ENCODE measurements at regions not wholly inside any gene's neighbourhood (a gene's known extent, or its start where the extent isn't known, plus 50 kb on each side); places are given as distances from the start of the nearest gene placed in this dataset.
A peak's percentile ranks its signal among the peaks of the same experiment; 100 is the strongest.

DNA sequence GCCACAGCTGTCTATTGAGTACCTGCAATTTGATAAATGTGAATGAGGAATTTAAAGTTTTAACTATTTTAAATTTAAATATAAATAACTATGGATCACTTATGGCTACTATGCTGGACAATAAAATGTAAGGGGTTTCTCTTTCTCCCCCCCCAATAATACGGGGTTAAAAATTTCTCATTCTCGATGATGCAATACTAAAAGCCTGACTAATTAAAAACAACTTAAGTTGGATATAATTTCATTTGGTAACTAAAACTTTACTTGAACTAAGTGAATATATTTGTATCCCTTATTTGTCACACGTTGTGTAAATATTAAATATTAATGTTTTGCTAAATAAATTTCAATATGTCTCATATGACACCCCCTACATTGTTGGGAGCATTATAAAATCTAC, 297.3 kb downstream of the GRB14 start:
- ATAC-seq (no peak), DNase-seq (ENCODE audit: low spot score) (no peak)
- intact Hi-C loops (cut with DNase I): no loop called here

DNA sequence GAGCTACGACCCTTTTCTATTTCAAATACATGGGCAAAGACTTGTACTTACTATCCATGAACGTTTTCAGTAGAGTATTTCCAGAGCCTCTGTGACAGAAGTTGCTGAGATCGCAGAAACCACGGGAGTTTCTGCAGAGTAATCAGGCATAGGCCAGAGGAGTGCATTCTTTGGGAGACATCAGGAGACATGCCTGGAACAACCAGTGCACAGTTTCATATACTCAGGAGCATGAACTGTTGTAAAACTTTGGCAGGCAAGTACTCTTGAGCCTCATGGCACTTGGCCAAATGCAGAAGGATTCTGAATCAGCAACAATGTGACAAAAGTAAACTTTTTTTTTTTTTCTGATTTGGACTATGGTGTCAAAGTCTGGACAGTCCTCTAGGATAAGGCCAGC, 307.1 kb downstream of the GRB14 start:
- intact Hi-C loops (cut with DNase I): no loop called here
- DNase-seq (ENCODE audit: low spot score) (no peak), ATAC-seq (peak; percentile 42)

DNA sequence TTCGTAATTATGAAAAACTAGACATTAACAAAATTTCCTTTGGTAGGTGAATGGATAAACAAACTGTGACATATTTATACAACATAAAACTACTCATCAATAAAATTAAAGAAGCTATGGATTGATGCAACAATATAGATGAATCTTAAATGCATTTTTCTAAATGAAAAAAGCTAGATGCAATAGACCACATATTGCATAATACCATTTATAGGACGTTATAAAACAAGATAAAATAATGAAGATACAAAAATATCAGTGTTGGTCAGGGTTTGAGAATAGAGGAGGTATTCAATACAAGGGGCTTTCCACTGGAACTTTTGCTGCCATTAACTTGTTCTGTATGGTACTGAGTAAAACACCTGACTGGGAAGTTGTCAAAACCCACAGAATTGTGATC, 314.4 kb downstream of the GRB14 start:
- intact Hi-C loops (cut with DNase I): no loop called here
- no peak for ATAC-seq

DNA sequence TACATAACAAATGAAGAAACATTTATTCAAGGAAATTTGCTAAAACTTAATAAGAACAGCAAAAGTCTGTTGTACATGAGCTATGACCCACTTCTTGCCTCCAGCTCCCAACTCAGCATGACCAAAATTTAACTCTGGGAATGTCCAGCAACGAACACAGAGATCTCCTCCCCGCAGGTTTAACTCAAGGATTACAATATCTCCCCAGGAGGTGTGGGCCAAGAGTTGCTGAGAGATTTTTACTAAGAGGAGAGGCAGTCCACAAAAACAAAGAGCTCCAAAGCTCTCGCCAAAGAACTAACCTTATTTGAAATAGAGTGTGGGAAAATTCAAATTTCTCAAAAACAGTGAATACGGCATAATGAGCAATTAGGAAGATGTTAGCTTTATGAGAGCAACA, 318.5 kb downstream of the GRB14 start:
- intact Hi-C loops (cut with DNase I): no loop called here
- ATAC-seq (no peak), DNase-seq (ENCODE audit: low spot score) (no peak)

More for the DNA sequence above, 314.4 kb downstream of the GRB14 start:
- DNase-seq (ENCODE audit: low spot score): no peak

DNA sequence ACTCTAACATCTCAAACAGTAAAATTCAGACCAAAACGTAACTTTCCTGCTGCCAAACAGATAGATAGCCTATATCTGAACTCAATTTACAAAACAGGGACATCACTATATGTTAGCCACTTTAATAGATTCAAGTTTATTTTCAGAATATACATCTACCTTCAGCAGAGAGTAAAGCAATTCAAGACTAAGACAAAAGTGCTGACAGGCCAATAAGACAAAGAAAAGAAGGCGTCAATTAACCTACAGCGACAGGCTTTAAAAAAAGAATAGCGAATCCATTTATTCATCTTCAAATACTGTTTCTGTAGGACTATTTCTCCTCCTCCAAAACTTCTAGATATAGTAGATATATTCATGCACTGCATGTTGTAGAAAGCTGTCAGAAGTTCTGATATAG, 333.0 kb downstream of the GRB14 start:
- ATAC-seq (no peak), DNase-seq (ENCODE audit: low spot score) (no peak)
- intact Hi-C loops (cut with DNase I): no loop called here

DNA sequence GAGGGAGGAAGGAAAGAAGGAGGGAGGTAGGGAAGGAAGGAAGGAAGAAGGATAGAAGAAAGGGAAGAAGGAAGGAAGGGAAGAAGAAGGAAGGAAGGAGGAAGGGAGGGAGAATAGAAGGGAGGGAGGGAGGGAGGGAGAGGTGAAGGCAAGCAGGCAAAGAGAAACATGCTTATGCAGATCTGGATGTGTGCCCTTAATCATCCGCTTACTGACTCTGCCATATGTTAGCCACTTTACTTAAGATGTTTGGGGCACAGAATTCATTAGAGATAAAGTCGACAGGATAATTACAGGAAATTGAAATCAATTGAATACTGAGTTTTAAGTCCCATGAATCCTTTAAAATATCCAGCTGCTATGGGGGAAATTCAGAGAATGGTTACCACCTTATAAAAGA, 334.2 kb downstream of the GRB14 start:
- intact Hi-C loops (cut with DNase I): no loop called here
- no peak for ATAC-seq

DNA sequence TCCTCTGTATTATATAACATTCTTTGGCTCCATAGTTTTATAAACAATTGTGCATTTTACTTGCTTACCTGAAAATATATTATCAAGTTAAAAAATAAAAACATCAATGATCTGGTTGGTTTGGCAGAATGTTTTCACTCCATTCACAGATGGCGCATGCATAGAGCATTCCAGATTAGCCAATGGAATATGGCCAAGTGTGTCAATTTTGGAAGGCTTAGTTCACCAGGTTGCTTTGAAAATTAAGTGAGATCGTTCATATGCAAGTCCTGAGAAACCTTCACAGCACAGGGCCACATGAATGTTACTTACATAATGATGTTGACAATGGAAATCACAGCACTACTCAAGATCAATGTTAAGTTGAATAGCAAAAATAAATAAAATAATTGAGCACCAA, 335.7 kb downstream of the GRB14 start:
- ATAC-seq: no peak
- intact Hi-C loops (cut with DNase I): no loop called here
- DNase-seq (ENCODE audit: low spot score): no peak

More for the DNA sequence above, 334.2 kb downstream of the GRB14 start:
- no peak for DNase-seq (ENCODE audit: low spot score)

DNA sequence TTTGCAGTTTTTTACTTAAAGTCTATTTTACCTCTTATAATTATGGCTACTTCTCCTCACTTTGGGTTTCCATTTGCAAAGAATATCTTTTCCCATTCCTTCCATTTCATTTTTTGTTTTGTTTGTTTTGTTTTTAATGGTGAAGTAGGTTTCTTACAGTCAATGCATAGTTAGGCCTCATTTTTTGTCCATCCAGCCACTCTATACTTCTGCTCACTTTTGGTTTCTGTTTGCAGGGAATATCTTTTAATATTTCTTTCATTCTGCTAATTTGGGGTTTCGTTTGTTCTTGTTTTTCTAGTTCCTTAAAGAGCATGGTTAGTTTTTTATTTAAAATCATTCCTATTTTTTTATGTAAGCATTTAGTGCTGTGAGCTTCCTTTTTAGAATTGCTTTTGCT, 339.4 kb downstream of the GRB14 start:
- no peak for ATAC-seq
- intact Hi-C loops (cut with DNase I): no loop called here
- DNase-seq (ENCODE audit: low spot score): no peak

DNA sequence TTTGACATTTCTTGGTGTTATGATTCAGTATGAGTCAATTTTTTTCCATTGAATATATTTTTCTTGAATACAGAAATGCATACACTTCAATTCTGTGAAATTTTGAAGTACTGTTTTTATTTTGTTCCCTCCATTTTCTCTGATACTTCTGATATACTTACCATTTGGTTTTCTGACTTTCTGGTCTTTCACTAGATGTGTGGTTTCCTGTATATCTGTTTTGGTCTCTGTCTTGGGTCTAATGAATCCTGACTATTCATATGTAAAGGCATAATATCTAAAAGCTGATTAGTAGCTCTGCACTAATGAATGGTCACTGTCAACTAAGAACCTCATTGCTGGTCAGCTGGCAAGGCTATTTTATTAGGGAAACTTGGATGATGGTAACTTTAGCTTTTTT, 345.6 kb downstream of the GRB14 start:
- ATAC-seq (no peak), DNase-seq (ENCODE audit: low spot score) (no peak)
- intact Hi-C loops (cut with DNase I): no loop called here

DNA sequence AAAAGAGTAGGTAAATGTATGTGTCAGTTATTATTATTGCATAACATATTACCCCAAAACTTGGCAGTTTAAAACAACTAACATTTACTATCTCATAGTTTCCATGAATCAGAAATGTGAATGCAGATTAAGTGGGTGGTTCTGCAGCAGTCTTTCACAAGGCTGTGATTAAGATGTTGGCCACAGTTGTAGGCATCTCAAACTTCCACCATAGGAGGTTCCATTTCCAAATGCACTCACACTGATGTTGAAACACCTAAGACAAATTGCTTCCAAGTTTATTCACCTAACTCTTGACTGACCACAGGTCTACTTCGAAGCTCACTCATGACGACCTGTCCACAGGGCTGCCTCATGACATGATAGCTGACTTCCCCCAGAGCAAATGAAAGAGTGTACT, 360.8 kb downstream of the GRB14 start:
- DNase-seq (ENCODE audit: low spot score): no peak

DNA sequence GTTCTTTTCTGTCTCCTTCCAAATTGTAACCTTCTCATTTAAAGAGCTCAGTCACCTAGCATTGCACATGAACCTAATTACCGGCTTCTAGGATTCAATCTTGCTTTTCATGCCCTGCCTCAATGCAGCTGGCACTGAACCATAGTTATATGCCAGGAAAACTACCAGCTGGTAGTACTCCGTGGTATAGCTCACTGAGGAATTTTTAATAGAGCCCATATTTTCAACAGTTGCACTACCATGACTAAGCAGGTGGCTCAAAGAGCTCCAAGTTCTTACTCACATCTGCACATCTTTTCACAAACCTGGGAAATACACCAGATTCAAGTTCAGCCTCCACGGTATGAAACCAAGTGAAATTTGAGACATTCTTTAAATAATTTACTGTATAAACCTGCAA, 363.5 kb downstream of the GRB14 start:
- ATAC-seq: no peak
- intact Hi-C loops (cut with DNase I): no loop called here
- DNase-seq (ENCODE audit: low spot score): no peak

More for the DNA sequence above, 360.8 kb downstream of the GRB14 start:
- no peak for ATAC-seq
- intact Hi-C loops (cut with DNase I): no loop called here

DNA sequence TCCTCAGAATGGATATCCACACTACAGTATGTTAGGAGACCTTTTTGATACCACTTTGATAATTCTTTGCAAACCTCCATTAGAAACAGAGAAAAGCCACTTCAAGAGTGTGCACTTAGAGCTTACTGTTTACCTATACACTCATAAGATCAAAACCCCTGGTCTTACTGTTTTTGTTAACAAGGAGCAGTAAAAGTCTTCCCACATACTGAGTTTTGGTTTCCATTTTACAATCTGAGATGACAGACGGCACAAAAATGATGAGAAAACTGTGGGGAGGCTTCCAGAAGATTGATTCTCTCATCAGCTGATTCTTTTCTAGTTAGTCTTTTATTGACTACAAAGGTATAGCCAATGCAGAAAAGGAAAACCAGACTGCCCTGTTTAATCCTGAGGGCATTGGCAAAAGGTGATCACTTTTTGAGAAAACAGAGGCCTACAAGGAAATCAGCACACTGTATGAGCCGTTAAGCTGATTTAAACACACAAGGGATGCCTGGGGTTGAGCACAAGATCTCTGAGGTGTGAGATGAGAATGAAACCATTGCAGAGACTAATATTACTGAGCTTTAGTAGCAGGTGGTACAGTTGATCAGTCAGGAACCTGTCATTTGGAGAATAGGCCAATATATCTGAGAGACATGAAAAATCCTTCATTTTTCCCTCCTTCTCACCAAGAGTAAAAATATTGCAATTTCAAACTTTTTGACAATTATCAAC, 368.6 kb downstream of the GRB14 start:
- intact Hi-C loops (cut with DNase I): no loop called here
- ATAC-seq (no peak), DNase-seq (ENCODE audit: low spot score) (no peak)

DNA sequence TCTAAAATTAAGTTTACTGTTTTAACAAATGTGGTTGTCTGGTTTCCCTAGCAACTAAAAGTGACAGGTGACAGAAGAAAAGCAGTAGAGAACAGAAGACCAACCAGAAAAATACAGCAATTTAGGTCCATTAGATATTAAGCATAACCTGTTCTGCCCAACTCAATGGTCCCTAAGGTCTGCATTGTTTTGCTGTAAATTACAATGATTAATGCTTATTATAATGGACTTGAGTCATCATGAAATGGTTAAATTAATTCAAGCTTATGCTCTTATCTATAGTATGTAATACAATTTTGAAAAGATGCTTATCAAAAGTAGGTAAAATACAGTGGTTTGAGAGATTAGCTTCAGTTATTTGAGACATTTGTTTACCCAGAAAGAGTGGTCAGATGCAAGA, 378.0 kb downstream of the GRB14 start:
- no peak for ATAC-seq
- intact Hi-C loops (cut with DNase I): no loop called here

DNA sequence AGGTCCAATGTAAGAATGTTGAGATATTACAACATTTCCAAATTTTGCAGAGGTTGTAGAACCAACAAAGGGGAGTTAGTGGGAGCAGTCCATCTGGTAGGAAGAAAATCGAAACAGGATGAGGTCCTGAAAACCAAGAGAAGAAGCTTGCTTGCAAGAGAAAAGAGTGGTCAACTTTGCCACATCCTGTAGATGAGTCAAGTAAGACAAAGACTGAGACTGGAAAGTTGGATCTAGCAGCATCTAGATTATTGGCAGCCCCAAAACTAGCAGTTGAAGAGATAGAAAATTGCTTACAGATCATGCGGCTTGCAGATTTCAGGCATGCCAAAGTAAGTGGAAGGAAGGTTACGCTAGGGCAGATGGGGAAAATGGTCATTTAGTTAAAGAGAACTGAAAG, 378.9 kb downstream of the GRB14 start:
- no peak for DNase-seq (ENCODE audit: low spot score)
- intact Hi-C loops (cut with DNase I): no loop called here
- no peak for ATAC-seq

More for the DNA sequence above, 378.0 kb downstream of the GRB14 start:
- no peak for DNase-seq (ENCODE audit: low spot score)

DNA sequence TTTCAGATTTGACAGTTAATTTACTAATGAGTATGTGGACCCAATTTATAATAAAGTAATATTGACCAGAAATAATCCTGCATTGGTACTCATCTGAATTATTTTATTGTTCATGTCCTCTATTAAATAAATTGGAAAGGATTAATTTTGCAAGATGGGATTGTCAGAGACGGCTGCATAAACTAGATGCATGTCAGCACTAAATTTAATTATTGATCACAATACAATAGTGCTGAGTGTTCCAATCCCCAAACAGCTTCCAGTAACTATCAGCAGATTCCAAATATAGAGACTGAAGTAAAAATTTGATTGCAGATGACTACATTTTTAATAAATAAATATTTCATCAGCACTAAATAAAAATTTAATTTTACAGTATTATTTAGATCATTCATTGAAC, 387.2 kb downstream of the GRB14 start:
- intact Hi-C loops (cut with DNase I): no loop called here
- ATAC-seq (no peak), DNase-seq (ENCODE audit: low spot score) (no peak)

DNA sequence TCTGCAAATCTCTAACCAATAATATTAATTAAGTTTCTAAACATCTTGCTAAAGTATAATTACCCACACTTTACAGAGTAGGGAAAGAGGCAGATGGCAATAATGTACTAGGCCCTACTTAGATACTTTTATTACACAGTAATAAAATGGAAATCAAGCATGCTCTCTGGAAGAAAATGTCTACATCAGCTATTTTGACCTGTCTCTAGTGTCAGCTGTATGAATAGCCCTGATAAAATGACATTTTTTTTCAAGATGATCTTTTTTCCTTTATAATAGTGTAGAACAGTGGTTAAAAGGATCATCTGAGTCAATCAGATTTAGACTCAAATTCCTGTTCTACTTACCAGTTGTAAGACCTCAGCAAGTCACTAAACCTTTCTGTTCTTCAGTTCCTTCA, 397.3 kb downstream of the GRB14 start:
- no peak for ATAC-seq
- no peak for DNase-seq (ENCODE audit: low spot score)
- intact Hi-C loops (cut with DNase I): no loop called here

DNA sequence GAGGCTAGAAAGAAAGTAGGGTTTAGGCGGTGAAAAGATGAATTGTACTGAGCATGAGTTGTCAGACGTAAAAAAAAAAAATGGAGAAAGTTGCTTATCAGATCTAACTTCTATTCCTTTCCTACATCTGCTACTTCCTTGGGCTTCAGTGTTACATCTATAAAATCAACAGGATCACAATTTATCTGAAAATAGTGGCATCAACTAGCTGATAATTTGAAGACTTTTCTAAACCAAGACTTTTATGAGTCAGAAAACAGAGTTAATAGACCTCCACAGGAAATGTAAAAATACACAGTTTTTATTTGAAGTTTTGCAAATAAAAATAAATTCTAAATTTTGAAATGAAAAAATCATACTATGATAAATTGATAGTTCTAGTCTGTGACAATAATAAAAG, 399.8 kb downstream of the GRB14 start:
- ATAC-seq (no peak), DNase-seq (ENCODE audit: low spot score) (no peak)
- intact Hi-C loops (cut with DNase I): no loop called here

DNA sequence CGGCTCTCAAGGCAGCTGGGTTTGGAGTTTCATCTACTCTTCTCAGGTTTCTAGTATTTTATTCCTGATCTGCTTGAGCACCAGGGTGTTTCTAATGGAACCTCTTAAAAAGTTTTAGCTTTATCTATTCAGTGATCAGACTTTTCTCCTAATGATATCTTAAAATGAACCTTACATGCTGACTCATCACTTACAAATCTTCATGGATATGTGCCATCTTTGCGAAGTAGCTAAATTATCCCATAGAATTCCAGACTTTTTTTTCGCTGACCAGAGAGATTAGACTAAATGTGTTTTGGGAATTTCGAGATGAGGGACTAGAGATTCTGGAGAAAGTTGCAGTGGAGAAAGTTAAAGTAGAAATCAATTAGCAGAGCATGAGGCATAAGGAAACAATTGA, 401.0 kb downstream of the GRB14 start:
- ATAC-seq: no peak
- no peak for DNase-seq (ENCODE audit: low spot score)
- intact Hi-C loops (cut with DNase I): no loop called here

DNA sequence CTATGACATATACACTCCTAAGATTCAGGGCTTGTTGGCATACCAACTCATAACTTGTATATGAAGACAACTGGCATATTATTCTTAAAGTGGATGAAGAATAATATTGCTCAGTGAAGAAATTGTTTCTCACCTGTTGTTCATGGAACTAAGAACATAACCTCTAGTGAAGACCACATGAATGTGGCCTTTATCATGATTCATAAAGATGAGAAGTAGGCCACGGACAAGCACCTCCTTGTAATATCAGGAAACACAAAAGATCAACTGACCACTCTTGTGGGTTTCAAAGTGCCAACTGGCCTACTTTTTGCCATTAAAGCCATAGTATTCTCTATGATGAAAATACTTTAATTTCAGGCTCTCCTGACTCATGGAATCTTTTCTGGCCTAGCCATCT, 407.4 kb downstream of the GRB14 start:
- DNase-seq (ENCODE audit: low spot score) (no peak), ATAC-seq (no peak)
- intact Hi-C loops (cut with DNase I): loop anchor here (1.0 kb wide), 1 partner anchor 38 kb away; no protein-coding TSS in a partner anchor

DNA sequence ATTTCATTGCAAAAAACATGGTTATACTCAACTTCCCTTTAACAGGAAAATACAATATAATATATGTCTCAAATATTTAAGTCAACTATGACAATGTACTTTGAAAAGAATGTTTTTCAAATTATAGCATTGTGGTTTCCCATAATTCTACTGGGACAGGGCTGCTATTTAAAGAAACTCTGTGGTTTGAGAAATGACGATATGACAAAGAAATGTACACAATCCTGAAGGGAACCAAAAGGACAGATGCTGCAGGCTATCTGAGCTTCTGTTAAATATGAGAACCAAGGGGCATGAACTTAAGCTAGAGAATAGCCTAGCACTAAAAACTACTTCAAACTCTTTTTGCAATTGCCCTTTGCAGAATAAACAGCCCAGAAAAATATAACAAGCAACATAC, 415.9 kb downstream of the GRB14 start:
- no peak for ATAC-seq
- intact Hi-C loops (cut with DNase I): no loop called here

DNA sequence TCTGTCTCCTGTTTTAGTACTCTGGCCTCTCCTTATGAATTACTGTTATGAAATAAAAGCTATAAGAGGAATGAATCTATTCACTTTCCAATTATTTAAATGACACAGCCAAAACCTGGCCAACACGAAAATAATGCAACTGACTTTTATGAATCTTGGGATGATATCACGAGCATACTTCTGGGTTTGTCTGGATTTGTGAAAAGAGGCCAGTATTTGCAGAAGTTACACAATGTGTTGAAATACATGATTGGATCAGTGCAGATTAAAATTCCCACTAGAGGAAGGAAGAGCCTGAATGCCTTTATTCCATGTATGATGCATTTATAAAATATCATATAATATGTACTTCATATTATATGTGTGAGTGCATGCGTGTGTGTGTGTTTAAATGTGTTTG, 418.2 kb downstream of the GRB14 start:
- DNase-seq (ENCODE audit: low spot score) (no peak), ATAC-seq (no peak)
- intact Hi-C loops (cut with DNase I): no loop called here

More for the DNA sequence above, 415.9 kb downstream of the GRB14 start:
- DNase-seq (ENCODE audit: low spot score): no peak
